ENCODE measurements at regions not wholly inside any gene's neighbourhood (a gene's known extent, or its start where the extent isn't known, plus 50 kb on each side); places are given as distances from the start of the nearest gene placed in this dataset.

GRCh38 chr12:85476756-85477155 is 196.7 kb downstream of the ALX1 start:
- DNase-seq (ENCODE audit: low spot score), result no peak
- in situ Hi-C loops (cut with HindIII; ENCODE audit: low sequenced_read_pairs), result no loop called here

- no peak for DNase-seq (ENCODE audit: low spot score)
- in situ Hi-C loops (cut with HindIII; ENCODE audit: low sequenced_read_pairs), result no loop called here
These were observed 204.4 kb downstream of the ALX1 start for GRCh38 chr12:85484387-85484786.

- in situ Hi-C loops (cut with HindIII; ENCODE audit: low sequenced_read_pairs), result no loop called here
- no peak for DNase-seq (ENCODE audit: low spot score)
These were observed 209.2 kb downstream of the ALX1 start for GRCh38 chr12:85489194-85489593.

GRCh38 chr12:85504164-85504563 is 224.1 kb downstream of the ALX1 start:
- no peak for DNase-seq (ENCODE audit: low spot score)
- in situ Hi-C loops (cut with HindIII; ENCODE audit: low sequenced_read_pairs), result no loop called here

- in situ Hi-C loops (cut with HindIII; ENCODE audit: low sequenced_read_pairs), result no loop called here
These were observed 224.6 kb downstream of the ALX1 start for GRCh38 chr12:85504624-85505023.

GRCh38 chr12:85507456-85507855 is 227.4 kb downstream of the ALX1 start:
- in situ Hi-C loops (cut with HindIII; ENCODE audit: low sequenced_read_pairs), result no loop called here

More at GRCh38 chr12:85504624-85505023, 224.6 kb downstream of the ALX1 start:
- DNase-seq (ENCODE audit: low spot score), result no peak

GRCh38 chr12:85509081-85509856 is 229.2 kb downstream of the ALX1 start:
- no peak for DNase-seq (ENCODE audit: low spot score)
- in situ Hi-C loops (cut with HindIII; ENCODE audit: low sequenced_read_pairs), result no loop called here

More at GRCh38 chr12:85507456-85507855, 227.4 kb downstream of the ALX1 start:
- DNase-seq (ENCODE audit: low spot score), result no peak

GRCh38 chr12:85509857-85510256 is 229.8 kb downstream of the ALX1 start:
- DNase-seq (ENCODE audit: low spot score), result no peak
- in situ Hi-C loops (cut with HindIII; ENCODE audit: low sequenced_read_pairs), result no loop called here

GRCh38 chr12:85516039-85516438 is 236.0 kb downstream of the ALX1 start:
- no peak for DNase-seq (ENCODE audit: low spot score)
- in situ Hi-C loops (cut with HindIII; ENCODE audit: low sequenced_read_pairs), result no loop called here

- in situ Hi-C loops (cut with HindIII; ENCODE audit: low sequenced_read_pairs), result no loop called here
- no peak for DNase-seq (ENCODE audit: low spot score)
These were observed 236.8 kb downstream of the ALX1 start for GRCh38 chr12:85516667-85517325.

GRCh38 chr12:85519163-85519562 is 239.1 kb downstream of the ALX1 start:
- in situ Hi-C loops (cut with HindIII; ENCODE audit: low sequenced_read_pairs), result no loop called here
- no peak for DNase-seq (ENCODE audit: low spot score)

GRCh38 chr12:85523197-85523596 is 243.2 kb downstream of the ALX1 start:
- DNase-seq (ENCODE audit: low spot score), result no peak
- in situ Hi-C loops (cut with HindIII; ENCODE audit: low sequenced_read_pairs), result no loop called here

- no peak for DNase-seq (ENCODE audit: low spot score)
- in situ Hi-C loops (cut with HindIII; ENCODE audit: low sequenced_read_pairs), result no loop called here
These were observed 247.2 kb downstream of the ALX1 start for GRCh38 chr12:85527192-85527591.

- DNase-seq (ENCODE audit: low spot score), result no peak
- in situ Hi-C loops (cut with HindIII; ENCODE audit: low sequenced_read_pairs), result no loop called here
These were observed 249.9 kb downstream of the ALX1 start for GRCh38 chr12:85529896-85530295.

- in situ Hi-C loops (cut with HindIII; ENCODE audit: low sequenced_read_pairs), result no loop called here
- DNase-seq (ENCODE audit: low spot score), result no peak
These were observed 250.4 kb downstream of the ALX1 start for GRCh38 chr12:85530456-85530855.

- no peak for DNase-seq (ENCODE audit: low spot score)
- in situ Hi-C loops (cut with HindIII; ENCODE audit: low sequenced_read_pairs), result no loop called here
These were observed 251.3 kb downstream of the ALX1 start for GRCh38 chr12:85531341-85531740.

GRCh38 chr12:85549640-85550039 is 269.6 kb downstream of the ALX1 start:
- no peak for DNase-seq (ENCODE audit: low spot score)
- in situ Hi-C loops (cut with HindIII; ENCODE audit: low sequenced_read_pairs), result no loop called here

GRCh38 chr12:85550924-85551323 is 270.9 kb downstream of the ALX1 start:
- in situ Hi-C loops (cut with HindIII; ENCODE audit: low sequenced_read_pairs), result no loop called here
- no peak for DNase-seq (ENCODE audit: low spot score)

GRCh38 chr12:85552461-85552860 is 272.4 kb downstream of the ALX1 start:
- DNase-seq (ENCODE audit: low spot score), result no peak
- in situ Hi-C loops (cut with HindIII; ENCODE audit: low sequenced_read_pairs), result no loop called here

- in situ Hi-C loops (cut with HindIII; ENCODE audit: low sequenced_read_pairs), result no loop called here
- DNase-seq (ENCODE audit: low spot score), result no peak
These were observed 277.8 kb downstream of the ALX1 start for GRCh38 chr12:85557850-85558249.

GRCh38 chr12:85558684-85559083 is 277.5 kb downstream of the RASSF9 start:
- in situ Hi-C loops (cut with HindIII; ENCODE audit: low sequenced_read_pairs), result no loop called here
- DNase-seq (ENCODE audit: low spot score), result no peak
